B cell (primary cell): ENCODE measurements at regions not wholly inside any gene's neighbourhood (a gene's known extent, or its start where the extent isn't known, plus 50 kb on each side); places are given as distances from the start of the nearest gene placed in this dataset.
"Not testable (repeated sequence)": the region's sequence is repeated elsewhere in the genome, so short reads cannot be mapped to it uniquely, and the experiment has no call there.

Experiments
- ATAC-seq: fragments of 200-7000 bp; cut with Tn5 transposase; one replicate; pipeline ENCODE4 v1.10.0; 2021; ENCODE audit warnings: low read depth, mild to moderate bottlenecking, moderate number of reproducible peaks, moderate library complexity
- CTCF ChIA-PET: fragments of 350-600 bp; sonication (Branson Sonifier 250); formaldehyde crosslinking; loops from one replicate; lab custom pipeline; 2021; ENCODE audit warnings: antibody characterized with exemption, inconsistent platforms; lab: Charles Lee
- POLR2A ChIA-PET: fragments of 350-600 bp; sonication (Branson Sonifier 250); formaldehyde crosslinking; loops from one replicate; lab custom pipeline; 2021; ENCODE audit warnings: antibody characterized with exemption; lab: Charles Lee
- DNase-seq: peaks from one replicate; pipeline ENCODE4 v3.0.0; 2013
- H2AFZ ChIP-seq: 2 replicates; pipeline ENCODE4 v1.6.1; 2012; ENCODE audit warnings: mild to moderate bottlenecking, low read depth, low read length; ENCODE audit not compliant: insufficient read depth, poor library complexity, severe bottlenecking
- H3K27ac ChIP-seq, 2 donors: 1 replicate in 1 of 2; 2 replicates in 1 of 2; pipeline ENCODE4 v1.5.1; 2012 to 2013; ENCODE audit warnings: low read length in 2 of 2, mild to moderate bottlenecking in 2 of 2, moderate library complexity in 1 of 2
- H3K27me3 ChIP-seq, 4 experiments: fragments of 200-600 bp in 1 of 4; sonication (generic) in 1 of 4; replicated peaks in 1 of 4; 1 replicate in 2 of 4; 2 replicates in 2 of 4; pipeline versions ENCODE4 v1.6.1 to v1.7.0; 2013 to 2016; ENCODE audit warnings: low read length in 3 of 4, mild to moderate bottlenecking in 2 of 4, mixed read lengths in 1 of 4, moderate library complexity in 1 of 4; ENCODE audit not compliant: insufficient read depth in 4 of 4, control insufficient read depth in 3 of 4; ENCODE audit errors: control extremely low read depth in 1 of 4
- H3K36me3 ChIP-seq, 2 experiments: replicated peaks in 1 of 2; 1 replicate in 1 of 2; 2 replicates in 1 of 2; pipeline versions ENCODE4 v1.6.1 to v1.7.1; 2013; ENCODE audit warnings: low read length in 1 of 2; ENCODE audit not compliant: insufficient read depth in 2 of 2, control insufficient read depth in 1 of 2; ENCODE audit errors: control extremely low read depth in 1 of 2, extremely low read depth in 1 of 2
- H3K4me1 ChIP-seq, 2 donors: fragments of 200-600 bp in 1 of 2; sonication (generic) in 1 of 2; 1 replicate in 1 of 2; 2 replicates in 1 of 2; pipeline versions ENCODE4 v1.5.1 to v1.6.1; 2013 to 2017; ENCODE audit warnings: low read length in 2 of 2; ENCODE audit not compliant: control insufficient read depth in 2 of 2, insufficient read depth in 2 of 2
- H3K4me2 ChIP-seq: replicated peaks from 2 replicates; pipeline ENCODE3; 2012; ENCODE audit warnings: mild to moderate bottlenecking, low read depth, low read length; ENCODE audit not compliant: poor library complexity, severe bottlenecking
- H3K4me3 ChIP-seq, 5 experiments: fragments of 200-600 bp in 1 of 5; sonication (generic) in 1 of 5; 1 replicate in 3 of 5; 2 replicates in 2 of 5; pipeline versions ENCODE4 v1.5.1 to v1.7.0; 2011 to 2016; ENCODE audit warnings: low read length in 4 of 5, mild to moderate bottlenecking in 4 of 5, low read depth in 2 of 5, control low read depth in 1 of 5, moderate library complexity in 1 of 5; ENCODE audit not compliant: insufficient read depth in 1 of 5; ENCODE audit errors: control extremely low read depth in 1 of 5, extremely low read depth in 1 of 5
- H3K79me2 ChIP-seq: fragments of 200-600 bp; sonication (generic); one replicate; pipeline ENCODE4 v1.6.0; 2016; ENCODE audit warnings: low read length; ENCODE audit not compliant: control insufficient read depth, insufficient read depth
- H3K9ac ChIP-seq: fragments of 200-600 bp; sonication (generic); 2 replicates; pipeline ENCODE4 v1.6.1; 2017; ENCODE audit warnings: mild to moderate bottlenecking, low read length, moderate library complexity
- H3K9me3 ChIP-seq, 3 donors: one replicate each; pipeline versions ENCODE4 v1.6.1 to v1.7.1; 2013; ENCODE audit warnings: low read length in 2 of 3; ENCODE audit not compliant: control insufficient read depth in 2 of 3, insufficient read depth in 1 of 3; ENCODE audit errors: control extremely low read depth in 1 of 3
- H4K20me1 ChIP-seq: 2 replicates; pipeline ENCODE4 v1.6.0; 2012; ENCODE audit warnings: mild to moderate bottlenecking, low read length; ENCODE audit not compliant: insufficient read depth, control insufficient read depth, poor library complexity, severe bottlenecking
- H3K27ac Mint-ChIP-seq: one replicate; pipeline ENCODE4 v1.8.0; 2021; ENCODE audit warnings: mixed read lengths
- H3K27me3 Mint-ChIP-seq: one replicate; pipeline ENCODE4 v1.8.0; 2021; ENCODE audit warnings: mixed read lengths
- H3K4me1 Mint-ChIP-seq: one replicate; pipeline ENCODE4 v1.8.0; 2021; ENCODE audit warnings: mixed read lengths
- H3K4me3 Mint-ChIP-seq: one replicate; pipeline ENCODE4 v1.8.0; 2021; ENCODE audit warnings: mixed read lengths
- H3K9me3 Mint-ChIP-seq: one replicate; pipeline ENCODE4 v1.8.0; 2022; ENCODE audit warnings: mixed read lengths; ENCODE audit not compliant: insufficient read depth
- CTCF ChIP-seq: fragments of 200-600 bp; IDR thresholded peaks from one replicate; pipeline ENCODE4 v1.8.0; 2022; ENCODE audit warnings: antibody characterized with exemption, mild to moderate bottlenecking
- EZH2 ChIP-seq: IDR thresholded peaks from 2 replicates; pipeline ENCODE4 v1.6.1; 2012; ENCODE audit warnings: borderline replicate concordance, low read depth, mild to moderate bottlenecking, moderate library complexity, low read length; ENCODE audit not compliant: insufficient read depth, poor library complexity, severe bottlenecking
- WGBS: methylation state at CpG from one replicate; pipeline ENCODE4 v1.1.5; 2013; ENCODE audit warnings: missing lambda C conversion rate; ENCODE audit not compliant: insufficient coverage; 5-methylcytosine and 5-hydroxymethylcytosine counted together
- intact Hi-C: fragments of 100-400 bp; cut with micrococcal nuclease; formaldehyde crosslinking; loops from one replicate; pipeline ENCODE4 v1.10.0; 2022

GRCh38 chr13:24986826-24987225, 109.1 kb upstream of the PABPC3 start:
- Histone ChIP-seq H3K27ac (no peak overlapping the region), H2AFZ (no peak overlapping the region), H3K27me3 (peaks cover 0 to 18% (median 1%) of the 10 kb centered on the region in 4 experiments), H4K20me1 (no peaks in the 10 kb centered on the region), H3K4me3 (no peak overlapping the region), H3K4me2 (no peak overlapping the region), H3K9ac (no peak overlapping the region), H3K9me3 (no peaks in the 10 kb centered on the region), H3K36me3 (no peaks in the 10 kb centered on the region), H3K79me2 (no peaks in the 10 kb centered on the region), H3K4me1 (no peaks in the 10 kb centered on the region)
- intact Hi-C loops = no loop called here
- H3K4me1 Mint-ChIP-seq = peaks cover 8% of the 10 kb centered on the region
- no peak for TF ChIP-seq EZH2
- TF ChIP-seq CTCF = no peak
- 93% methylated on average over 9 of the region's 9 CpGs for WGBS
- H3K27me3 Mint-ChIP-seq = peaks cover 66% of the 10 kb centered on the region
- H3K9me3 Mint-ChIP-seq = no peaks in the 10 kb centered on the region
- no peak overlapping the region for H3K27ac Mint-ChIP-seq
- ChIA-PET CTCF (interaction anchor here (1.4 kb wide), 1 partner anchor 8 kb away, joined by 5 read pairs; no protein-coding TSS in a partner anchor), POLR2A (no interaction called here)
- DNase-seq = no peak
- H3K4me3 Mint-ChIP-seq = no peak overlapping the region
- ATAC-seq = no peak

- H3K27ac Mint-ChIP-seq, H4K20me1 ChIP-seq, H3K4me3 ChIP-seq, H3K9me3 Mint-ChIP-seq, H3K27ac ChIP-seq, H3K4me2 ChIP-seq, ATAC-seq, CTCF ChIA-PET, DNase-seq, POLR2A ChIA-PET, H3K9me3 ChIP-seq, H3K4me1 ChIP-seq, H3K9ac ChIP-seq, H3K4me1 Mint-ChIP-seq, intact Hi-C loops, H3K4me3 Mint-ChIP-seq, H3K36me3 ChIP-seq, H3K79me2 ChIP-seq, H2AFZ ChIP-seq: not testable (repeated sequence)
- peaks cover 0 to 20% (median 1%) of the 10 kb centered on the region in 4 experiments for H3K27me3 ChIP-seq
- H3K27me3 Mint-ChIP-seq = peaks cover 49% of the 10 kb centered on the region
- WGBS = no CpG with 5 or more reads among the region's 6 CpGs
Measured at GRCh38 chr13:24989959-24990358, 106.0 kb upstream of the PABPC3 start.

GRCh38 chr13:24992946-24993345, 103.0 kb upstream of the PABPC3 start:
- H2AFZ ChIP-seq, H3K4me2 ChIP-seq, H3K27ac ChIP-seq, H3K9me3 Mint-ChIP-seq, H3K27ac Mint-ChIP-seq, POLR2A ChIA-PET, H4K20me1 ChIP-seq, H3K4me3 ChIP-seq, H3K4me1 ChIP-seq, H3K79me2 ChIP-seq, H3K36me3 ChIP-seq, H3K4me1 Mint-ChIP-seq, CTCF ChIA-PET, intact Hi-C loops, ATAC-seq, H3K9me3 ChIP-seq, H3K4me3 Mint-ChIP-seq, H3K9ac ChIP-seq, DNase-seq: not testable (repeated sequence)
- peaks cover 40% of the 10 kb centered on the region for H3K27me3 Mint-ChIP-seq
- 68% methylated on average over 4 of the region's 4 CpGs for WGBS
- peaks cover 0 to 15% (median 1%) of the 10 kb centered on the region in 4 experiments for H3K27me3 ChIP-seq
